CD4-positive, alpha-beta T cell treated with Interleukin-4 for 1 hour (primary cell): ENCODE measurements at regions not wholly inside any gene's neighbourhood (a gene's known extent, or its start where the extent isn't known, plus 50 kb on each side); places are given as distances from the start of the nearest gene placed in this dataset.

Source experiments
- DNase-seq, 2 donors: peaks; one replicate each; pipeline ENCODE4 v3.0.0-alpha.2; 2020 to 2022

GRCh38 chr14:41403360-41403759 lies 203.3 kb upstream of the LRFN5 start:
- no peak for DNase-seq

- DNase-seq = no peak
Observed at GRCh38 chr14:41397926-41398325, 208.8 kb upstream of the LRFN5 start.

GRCh38 chr14:41393512-41393911 lies 213.2 kb upstream of the LRFN5 start:
- DNase-seq = no peak

- DNase-seq = no peak
Observed at GRCh38 chr14:41392226-41392625, 214.4 kb upstream of the LRFN5 start.

GRCh38 chr14:41389355-41389754 lies 217.3 kb upstream of the LRFN5 start:
- no peak for DNase-seq

GRCh38 chr14:41385797-41386196 lies 220.9 kb upstream of the LRFN5 start:
- DNase-seq = no peak

- no peak for DNase-seq
Observed at GRCh38 chr14:41380017-41380416, 226.7 kb upstream of the LRFN5 start.

GRCh38 chr14:41378526-41378925 lies 228.2 kb upstream of the LRFN5 start:
- DNase-seq = no peak

- no peak for DNase-seq
Observed at GRCh38 chr14:41377932-41378331, 228.7 kb upstream of the LRFN5 start.

GRCh38 chr14:41374092-41374491 lies 232.6 kb upstream of the LRFN5 start:
- no peak for DNase-seq

GRCh38 chr14:41362139-41362538 lies 244.5 kb upstream of the LRFN5 start:
- no peak for DNase-seq

GRCh38 chr14:41360126-41360525 lies 246.6 kb upstream of the LRFN5 start:
- DNase-seq = no peak

- DNase-seq = no peak
Observed at GRCh38 chr14:41355866-41356265, 250.8 kb upstream of the LRFN5 start.

GRCh38 chr14:41350476-41350875 lies 256.2 kb upstream of the LRFN5 start:
- DNase-seq = no peak

GRCh38 chr14:41349289-41349910 lies 257.3 kb upstream of the LRFN5 start:
- DNase-seq = no peak

- DNase-seq = no peak
Observed at GRCh38 chr14:41343857-41344256, 262.8 kb upstream of the LRFN5 start.

GRCh38 chr14:41313196-41313595 lies 293.5 kb upstream of the LRFN5 start:
- no peak for DNase-seq

GRCh38 chr14:41303506-41303905 lies 303.2 kb upstream of the LRFN5 start:
- DNase-seq = no peak

GRCh38 chr14:41302776-41303175 lies 303.9 kb upstream of the LRFN5 start:
- no peak for DNase-seq

- no peak for DNase-seq
Observed at GRCh38 chr14:41299924-41300323, 306.8 kb upstream of the LRFN5 start.

- DNase-seq = no peak
Observed at GRCh38 chr14:41298328-41298690, 308.4 kb upstream of the LRFN5 start.

- DNase-seq = no peak
Observed at GRCh38 chr14:41297576-41298327, 308.9 kb upstream of the LRFN5 start.

- DNase-seq = no peak
Observed at GRCh38 chr14:41295734-41296133, 310.9 kb upstream of the LRFN5 start.

GRCh38 chr14:41289025-41289424 lies 317.7 kb upstream of the LRFN5 start:
- no peak for DNase-seq

- no peak for DNase-seq
Observed at GRCh38 chr14:41285186-41285748, 321.4 kb upstream of the LRFN5 start.
